ENCODE measurements at regions not wholly inside any gene's neighbourhood (a gene's known extent, or its start where the extent isn't known, plus 50 kb on each side); places are given as distances from the start of the nearest gene placed in this dataset.

GRCh38 chr13:103250071-103250470, 183.9 kb upstream of the SLC10A2 start:
- TF ChIP-seq POLR2AphosphoS5 (IDR thresholded peaks at IDR 0.05; ENCODE audit: insufficient read depth in 1 of 2, low read depth in 1 of 2) (no peak), POLR2A (IDR thresholded peaks at IDR 0.05) (no peak), CTCF (IDR thresholded peaks at IDR 0.05) (no peak)

Measured in vagina (tissue), 2 donors.